RWPE1 (cell line): ENCODE measurements at regions not wholly inside any gene's neighbourhood (a gene's known extent, or its start where the extent isn't known, plus 50 kb on each side); places are given as distances from the start of the nearest gene placed in this dataset.

Experiments used
- CTCF ChIA-PET: fragments of 350-600 bp; sonication (Branson Sonifier 250); formaldehyde crosslinking; extraction: SDS; loops from one replicate; lab custom pipeline; 2021; lab: Yijun Ruan, JAX
- POLR2A ChIA-PET: fragments of 400-600 bp; formaldehyde crosslinking; extraction: SDS; loops from one replicate; lab custom pipeline; 2020; ENCODE audit warnings: antibody characterized with exemption; ENCODE audit not compliant: low non-redundant PET; lab: Yijun Ruan, JAX
- DNase-seq: peaks from one replicate; pipeline ENCODE4 v3.0.0; 2012; ENCODE audit warnings: low spot score
- H3K27ac ChIP-seq: fragments of 450-650 bp; 2 replicates; pipeline ENCODE4 v1.5.1; 2017
- CTCF ChIP-seq: fragments of 450-650 bp; conservative IDR thresholded peaks from 2 replicates; pipeline ENCODE4 v1.5.1; 2017; ENCODE audit warnings: low read depth, mild to moderate bottlenecking

DNA sequence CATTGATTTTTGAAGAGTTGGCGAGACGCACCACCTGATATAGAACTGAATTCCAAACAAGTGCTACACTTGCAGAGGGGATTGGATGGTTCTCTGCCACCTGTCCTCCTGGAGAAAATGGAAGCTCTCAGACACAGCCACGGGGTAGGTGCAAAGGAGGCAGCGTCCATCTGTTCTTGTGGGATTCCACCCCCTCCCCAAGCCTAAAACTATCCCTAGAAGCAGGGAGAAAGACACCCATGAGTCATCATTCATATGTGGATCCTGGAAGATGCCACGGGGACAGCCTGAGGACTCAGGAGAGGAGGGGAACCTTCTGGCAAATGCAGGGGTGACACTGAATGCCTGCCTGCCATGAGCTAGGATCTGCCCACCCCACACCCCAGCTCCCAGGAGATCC lies 171.3 kb upstream of the CST7 start:
- POLR2A ChIA-PET: no interaction called here
- TF ChIP-seq CTCF: no peak
- CTCF ChIA-PET: no interaction called here
- no peak overlapping the region for H3K27ac ChIP-seq
- DNase-seq: no peak

- POLR2A ChIA-PET: no interaction called here
- no peak for DNase-seq
- no peak overlapping the region for H3K27ac ChIP-seq
- CTCF ChIA-PET: no interaction called here
- no peak for TF ChIP-seq CTCF
Measured at GRCh38 chr20:24778585-24779031, 170.5 kb upstream of the CST7 start.

DNA sequence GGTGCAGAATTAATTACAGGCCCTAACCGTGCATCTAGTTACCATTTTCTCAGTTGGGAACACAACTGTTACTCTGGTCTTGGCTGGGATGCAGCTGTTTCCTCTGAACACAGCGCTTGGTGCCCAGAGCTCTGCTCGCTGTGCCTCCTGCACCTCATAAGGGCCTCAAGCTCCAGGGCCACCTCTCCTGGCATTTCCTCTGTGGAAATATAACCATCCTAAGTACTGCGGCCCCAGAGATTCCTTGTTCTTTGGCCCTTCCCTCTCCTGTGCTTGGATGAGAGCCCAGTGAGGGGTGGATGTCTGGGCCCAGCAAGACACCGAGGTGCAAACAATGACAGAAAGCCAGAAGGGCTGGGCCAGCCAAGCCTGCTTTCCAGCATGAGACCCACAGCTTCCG lies 169.9 kb upstream of the CST7 start:
- ChIA-PET CTCF (no interaction called here), POLR2A (no interaction called here)
- TF ChIP-seq CTCF: no peak
- no peak overlapping the region for H3K27ac ChIP-seq
- no peak for DNase-seq

DNA sequence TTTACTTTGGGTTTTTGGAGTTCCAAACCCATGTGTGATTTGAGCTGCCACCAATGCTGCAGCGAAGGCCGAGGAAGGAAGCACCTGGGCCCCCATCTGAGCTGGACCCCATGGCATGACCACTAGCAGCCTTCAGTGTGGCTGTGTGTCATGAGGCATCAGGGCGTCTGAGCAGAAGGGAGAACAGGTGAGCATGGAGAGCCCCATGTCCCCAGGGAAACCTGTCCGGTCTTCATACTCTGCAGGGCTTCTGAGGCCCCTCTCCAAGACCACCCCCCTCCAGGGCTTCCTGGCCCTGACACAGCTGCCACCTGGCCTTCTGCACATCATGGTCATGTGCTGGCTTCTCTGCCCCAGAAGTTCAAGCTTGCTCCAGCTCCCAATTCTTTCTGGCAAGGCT lies 169.1 kb upstream of the CST7 start:
- DNase-seq: no peak
- POLR2A ChIA-PET: no interaction called here
- CTCF ChIA-PET: interaction anchor here (0.7 kb wide), 1 partner anchor 13 kb away, joined by 3 read pairs; no protein-coding TSS in a partner anchor
- TF ChIP-seq CTCF: no peak
- no peak overlapping the region for H3K27ac ChIP-seq

DNA sequence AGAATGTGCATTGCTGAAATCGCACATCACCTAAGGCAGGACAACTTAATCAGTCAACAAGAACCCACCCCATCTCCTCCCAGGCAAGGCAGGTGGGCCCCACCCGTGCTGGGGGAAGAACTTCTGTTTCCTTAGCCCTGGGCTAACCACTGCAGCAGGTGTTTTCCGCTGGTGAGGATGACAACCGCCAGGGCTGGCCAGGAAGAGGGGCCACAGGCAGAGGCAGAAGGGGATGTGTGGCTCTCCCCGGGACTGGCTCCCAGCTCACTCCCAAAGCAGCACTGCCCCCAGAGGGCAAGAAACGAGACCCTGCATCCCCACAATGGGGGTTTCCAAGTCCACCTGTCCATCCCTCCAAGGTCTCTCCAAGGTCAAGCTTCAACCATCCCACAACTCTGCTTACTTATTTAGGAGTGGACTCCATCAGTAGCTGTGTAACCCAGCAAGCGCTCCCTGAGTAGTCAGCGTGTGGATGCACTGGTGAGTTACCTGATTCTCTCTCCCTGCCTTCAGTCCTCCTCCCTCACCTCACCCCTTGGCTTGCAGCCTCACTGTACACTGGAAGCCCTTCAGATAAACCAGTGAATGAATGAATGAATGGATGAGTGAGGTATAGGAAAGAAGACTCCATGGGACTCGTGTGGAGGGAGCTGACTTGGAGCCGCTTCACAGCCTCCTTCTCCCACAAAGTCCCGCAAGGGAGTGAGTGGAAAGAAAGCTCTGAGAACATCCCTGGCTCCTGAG lies 168.2 kb upstream of the CST7 start:
- no peak for DNase-seq
- H3K27ac ChIP-seq: no peak overlapping the region
- POLR2A ChIA-PET: no interaction called here
- TF ChIP-seq CTCF: no peak
- CTCF ChIA-PET: interaction anchor here (0.5 to 1.5 kb wide), 5 partner anchors 10 to 442 kb away, joined by 3 to 8 read pairs (median 3); no protein-coding TSS in a partner anchor

- CTCF ChIA-PET: interaction anchor here (0.5 to 1.5 kb wide), 7 partner anchors 10 to 442 kb away, joined by 3 to 8 read pairs (median 3); no protein-coding TSS in a partner anchor
- POLR2A ChIA-PET: no interaction called here
- no peak; the same call in 1 of the 2 replicates for TF ChIP-seq CTCF
- no peak overlapping the region for H3K27ac ChIP-seq
- peak; percentile 55 for DNase-seq
Measured at GRCh38 chr20:24781418-24781980, 167.6 kb upstream of the CST7 start.
